PC-9 (cell line): ENCODE measurements at regions not wholly inside any gene's neighbourhood (a gene's known extent, or its start where the extent isn't known, plus 50 kb on each side); places are given as distances from the start of the nearest gene placed in this dataset.

Source experiments
- BruUV-seq: library from RNA; stranded (reverse); fragments of 400-500 nt; replicated peaks from 2 replicates; lab custom pipeline; 2021; lab: Mats Ljungman, UMichigan
- CTCF ChIA-PET: fragments of 300-600 bp; sonication (Branson Sonifier 250); formaldehyde crosslinking; loops from one replicate; lab custom pipeline; 2022; ENCODE audit warnings: antibody characterized with exemption; lab: Charles Lee
- POLR2A ChIA-PET: fragments of 300-600 bp; sonication (Branson Sonifier 250); formaldehyde crosslinking; loops from one replicate; lab custom pipeline; 2022; ENCODE audit warnings: antibody characterized with exemption; ENCODE audit not compliant: unreplicated experiment; lab: Charles Lee
- DNase-seq, 2 experiments: peaks; one replicate each; pipeline versions ENCODE4 v3.0.0 to v3.0.0-alpha.2; 2015 to 2022; ENCODE audit warnings: mixed read lengths in 1 of 2
- H2AFZ ChIP-seq: fragments of 200-600 bp; sonication (generic); 2 replicates; pipeline ENCODE4 v1.8.1; 2017; ENCODE audit warnings: antibody characterized with exemption
- H3F3A ChIP-seq: fragments of 200-600 bp; sonication (generic); 2 replicates; pipeline ENCODE4 v1.8.1; 2017; ENCODE audit warnings: antibody characterized with exemption, mild to moderate bottlenecking, low read depth; ENCODE audit not compliant: insufficient read depth
- H3K27ac ChIP-seq: fragments of 200-600 bp; sonication (generic); 2 replicates; pipeline ENCODE4 v1.6.1; 2016; ENCODE audit warnings: mixed run types
- H3K27me3 ChIP-seq: fragments of 200-600 bp; sonication (generic); 2 replicates; pipeline ENCODE4 v1.6.1; 2016; ENCODE audit warnings: low read depth, mixed run types; ENCODE audit not compliant: insufficient read depth
- H3K36me3 ChIP-seq: fragments of 200-600 bp; sonication (generic); 2 replicates; pipeline ENCODE4 v1.6.1; 2016; ENCODE audit warnings: low read depth, mixed run types
- H3K4me1 ChIP-seq: fragments of 200-600 bp; sonication (generic); replicated peaks from 2 replicates; pipeline ENCODE4 v1.6.1; 2016; ENCODE audit warnings: mixed run types; ENCODE audit not compliant: insufficient read depth
- H3K4me2 ChIP-seq: fragments of 200-600 bp; sonication (generic); 2 replicates; pipeline ENCODE4 v1.6.1; 2017; ENCODE audit warnings: mixed run types
- H3K4me3 ChIP-seq: fragments of 200-600 bp; sonication (generic); 2 replicates; pipeline ENCODE4 v1.6.1; 2016; ENCODE audit warnings: mixed run types
- H3K79me2 ChIP-seq: fragments of 200-600 bp; sonication (generic); 2 replicates; pipeline ENCODE4 v1.6.1; 2017; ENCODE audit warnings: low read depth, mixed run types
- H3K9me2 ChIP-seq: fragments of 200-600 bp; sonication (generic); 2 replicates; pipeline ENCODE4 v1.8.1; 2017; ENCODE audit warnings: mild to moderate bottlenecking; ENCODE audit not compliant: insufficient read depth
- H3K9me3 ChIP-seq: fragments of 200-600 bp; sonication (generic); 2 replicates; pipeline ENCODE4 v1.8.1; 2016; ENCODE audit warnings: low read depth; ENCODE audit not compliant: insufficient read depth
- H4K20me1 ChIP-seq: fragments of 200-600 bp; sonication (generic); 2 replicates; pipeline ENCODE4 v1.8.1; 2017; ENCODE audit not compliant: insufficient read depth
- EZH2 ChIP-seq: fragments of 200-600 bp; sonication (generic); IDR thresholded peaks from 2 replicates; pipeline ENCODE4 v1.8.0; 2017; ENCODE audit warnings: antibody characterized with exemption, low read depth
- intact Hi-C: fragments of 100-400 bp; cut with micrococcal nuclease; formaldehyde crosslinking; loops from one replicate; pipeline ENCODE4 v1.10.0; 2022; ENCODE audit not compliant: unreplicated experiment
- TF ChIP-seq, protein P1 (sequence below): fragments of 200-600 bp; sonication (generic); conservative IDR thresholded peaks from 2 replicates; pipeline ENCODE4 v1.6.1; 2017; ENCODE audit warnings: mixed run types, antibody characterized with exemption, mild to moderate bottlenecking, moderate library complexity

DNA sequence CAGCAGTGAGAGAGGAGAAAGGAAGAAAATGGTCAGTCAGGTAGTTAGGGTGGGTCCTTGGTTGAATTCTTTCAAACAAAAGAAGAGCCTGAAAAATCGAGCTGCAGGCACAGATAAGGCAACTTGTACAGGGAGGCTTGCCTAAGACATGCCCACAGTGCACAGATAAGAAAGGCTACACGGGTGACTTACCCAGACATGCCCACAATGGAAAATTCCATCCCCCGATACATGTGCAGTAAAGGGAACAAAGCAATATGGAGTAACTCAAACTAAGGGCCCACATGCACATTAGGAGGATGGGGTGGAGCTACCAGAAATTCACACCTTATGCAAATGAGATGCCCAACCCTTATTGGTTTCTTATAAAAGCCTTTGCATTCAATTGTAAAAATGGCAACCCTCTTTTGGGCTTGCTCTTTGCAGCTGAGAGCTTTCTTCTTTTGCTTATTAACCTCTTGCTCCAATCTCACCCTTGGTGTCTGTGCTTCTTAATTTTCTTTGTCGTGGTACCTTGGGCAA lies 110.3 kb upstream of the RMP24 start:
- Histone ChIP-seq H3K9me2 (no peaks in the 10 kb centered on the region), H3K4me2 (no peak overlapping the region), H3K4me1 (no peaks in the 10 kb centered on the region), H3F3A (no peaks in the 10 kb centered on the region), H3K36me3 (no peaks in the 10 kb centered on the region), H3K27me3 (no peaks in the 10 kb centered on the region), H3K4me3 (no peak overlapping the region), H3K9me3 (no peaks in the 10 kb centered on the region), H3K79me2 (no peaks in the 10 kb centered on the region), H3K27ac (no peak overlapping the region), H2AFZ (no peak overlapping the region), H4K20me1 (no peaks in the 10 kb centered on the region)
- no TSS peak for BruUV-seq
- no peak for DNase-seq
- CTCF ChIA-PET: no interaction called here
- TF ChIP-seq EZH2: no peak
- TF ChIP-seq, protein P1, sequence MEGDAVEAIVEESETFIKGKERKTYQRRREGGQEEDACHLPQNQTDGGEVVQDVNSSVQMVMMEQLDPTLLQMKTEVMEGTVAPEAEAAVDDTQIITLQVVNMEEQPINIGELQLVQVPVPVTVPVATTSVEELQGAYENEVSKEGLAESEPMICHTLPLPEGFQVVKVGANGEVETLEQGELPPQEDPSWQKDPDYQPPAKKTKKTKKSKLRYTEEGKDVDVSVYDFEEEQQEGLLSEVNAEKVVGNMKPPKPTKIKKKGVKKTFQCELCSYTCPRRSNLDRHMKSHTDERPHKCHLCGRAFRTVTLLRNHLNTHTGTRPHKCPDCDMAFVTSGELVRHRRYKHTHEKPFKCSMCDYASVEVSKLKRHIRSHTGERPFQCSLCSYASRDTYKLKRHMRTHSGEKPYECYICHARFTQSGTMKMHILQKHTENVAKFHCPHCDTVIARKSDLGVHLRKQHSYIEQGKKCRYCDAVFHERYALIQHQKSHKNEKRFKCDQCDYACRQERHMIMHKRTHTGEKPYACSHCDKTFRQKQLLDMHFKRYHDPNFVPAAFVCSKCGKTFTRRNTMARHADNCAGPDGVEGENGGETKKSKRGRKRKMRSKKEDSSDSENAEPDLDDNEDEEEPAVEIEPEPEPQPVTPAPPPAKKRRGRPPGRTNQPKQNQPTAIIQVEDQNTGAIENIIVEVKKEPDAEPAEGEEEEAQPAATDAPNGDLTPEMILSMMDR: no peak
- POLR2A ChIA-PET: no interaction called here
- intact Hi-C loops: no loop called here

DNA sequence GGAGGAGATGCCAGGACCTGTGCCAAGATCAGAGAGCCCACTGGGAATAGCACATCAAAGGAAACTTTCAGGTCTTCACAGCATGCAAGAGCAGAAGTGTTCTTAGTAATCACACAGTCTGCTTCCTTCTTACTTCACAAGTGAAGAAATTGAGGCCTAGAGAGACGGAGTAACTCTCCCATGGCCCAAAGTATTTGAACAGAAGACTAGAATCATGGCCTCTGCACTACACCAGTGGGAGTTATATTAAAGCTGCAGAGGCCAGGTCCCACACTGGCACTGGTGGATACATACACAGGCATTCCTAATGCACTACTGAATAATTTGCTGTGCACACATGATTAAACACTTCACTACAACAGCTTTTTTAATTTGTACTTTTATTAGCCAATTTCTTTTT lies 107.6 kb upstream of the RMP24 start:
- no peak for TF ChIP-seq EZH2
- TF ChIP-seq, protein P1: no peak
- Histone ChIP-seq H3K4me3 (no peak overlapping the region), H3K9me3 (no peaks in the 10 kb centered on the region), H3K4me2 (no peak overlapping the region), H3K36me3 (no peaks in the 10 kb centered on the region), H4K20me1 (no peaks in the 10 kb centered on the region), H2AFZ (no peak overlapping the region), H3K79me2 (no peaks in the 10 kb centered on the region), H3K27me3 (no peaks in the 10 kb centered on the region), H3K27ac (no peak overlapping the region), H3K9me2 (no peaks in the 10 kb centered on the region), H3F3A (no peaks in the 10 kb centered on the region), H3K4me1 (no peaks in the 10 kb centered on the region)
- intact Hi-C loops: no loop called here
- POLR2A ChIA-PET: no interaction called here
- CTCF ChIA-PET: no interaction called here
- DNase-seq: no peak
- no TSS peak for BruUV-seq

DNA sequence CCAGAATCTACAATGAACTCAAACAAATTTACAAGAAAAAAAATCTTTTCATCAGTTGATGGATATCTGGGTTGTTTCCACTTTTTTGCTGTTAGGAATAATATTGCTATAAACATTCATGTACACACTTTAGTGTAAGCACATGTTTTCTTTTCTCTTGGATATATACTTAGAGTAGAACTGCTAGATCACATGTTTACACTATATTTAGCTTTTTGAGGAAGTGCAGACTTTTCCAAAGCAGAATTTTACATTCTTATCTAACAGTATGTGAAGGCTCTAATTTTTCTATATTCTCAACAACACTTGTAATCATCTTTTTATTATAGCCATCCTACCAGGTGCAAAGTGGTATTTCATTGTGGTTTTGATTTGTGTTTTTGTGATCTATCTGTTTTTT lies 103.6 kb upstream of the RMP24 start:
- TF ChIP-seq, protein P1: no peak
- no peak for TF ChIP-seq EZH2
- intact Hi-C loops: no loop called here
- CTCF ChIA-PET: no interaction called here

More for the DNA sequence above, 103.6 kb upstream of the RMP24 start:
- POLR2A ChIA-PET: no interaction called here
- H3K27ac ChIP-seq: no peak overlapping the region
- no peaks in the 10 kb centered on the region for H3K79me2 ChIP-seq
- H2AFZ ChIP-seq: no peak overlapping the region
- no peaks in the 10 kb centered on the region for H3K4me1 ChIP-seq
- no peaks in the 10 kb centered on the region for H3K36me3 ChIP-seq
- no peaks in the 10 kb centered on the region for H3K27me3 ChIP-seq
- H4K20me1 ChIP-seq: no peaks in the 10 kb centered on the region
- H3K4me2 ChIP-seq: no peak overlapping the region
- no peak overlapping the region for H3K4me3 ChIP-seq
- no peaks in the 10 kb centered on the region for H3K9me3 ChIP-seq
- BruUV-seq: no TSS peak
- no peaks in the 10 kb centered on the region for H3F3A ChIP-seq
- DNase-seq: no peak
- H3K9me2 ChIP-seq: no peaks in the 10 kb centered on the region
